ENCODE measurements at regions not wholly inside any gene's neighbourhood (a gene's known extent, or its start where the extent isn't known, plus 50 kb on each side); places are given as distances from the start of the nearest gene placed in this dataset.
"Not testable (repeated sequence)": the region's sequence is repeated elsewhere in the genome, so short reads cannot be mapped to it uniquely, and the experiment has no call there.

DNA sequence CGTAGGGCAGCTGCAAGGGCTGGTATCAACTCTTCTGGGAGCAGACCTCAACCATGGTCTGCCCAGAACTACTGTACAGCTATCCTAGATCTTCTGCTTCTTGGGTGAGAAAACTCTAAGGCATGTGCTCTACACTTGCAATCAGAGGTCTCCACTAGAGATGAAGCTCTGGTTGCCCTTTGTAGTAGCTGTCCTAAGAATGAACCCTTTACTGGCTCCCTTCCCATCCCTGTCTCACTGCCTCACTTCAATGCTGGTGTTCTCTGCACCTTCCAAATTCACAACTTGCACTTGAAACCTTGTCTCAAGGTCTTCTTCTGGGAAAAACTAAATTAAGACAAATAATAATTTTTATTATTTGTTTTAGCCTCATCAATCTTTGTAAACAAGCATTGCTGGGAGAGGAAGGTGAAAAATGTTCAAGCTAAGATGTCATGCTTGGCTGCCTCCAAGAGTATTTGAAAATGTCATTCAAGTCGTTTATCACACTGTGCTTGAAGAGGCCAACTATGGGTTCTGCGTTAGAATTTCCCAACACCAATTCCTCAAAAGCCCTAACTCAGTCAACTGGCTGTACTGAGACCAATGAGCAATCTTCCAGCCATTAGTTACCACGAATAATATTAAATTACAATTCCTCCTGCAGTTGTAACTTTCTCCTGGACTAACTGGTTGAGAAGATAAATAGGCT is 216.9 kb upstream of the ADRA1D start:
- H3K4me3 ChIP-seq (ENCODE audit: low read depth, low read length) = no peak overlapping the region
- no peak for DNase-seq (ENCODE audit: low read depth)
- no peak for TF ChIP-seq CTCF (conservative IDR thresholded peaks at IDR 0.05; ENCODE audit: low read depth, low read length)

DNA sequence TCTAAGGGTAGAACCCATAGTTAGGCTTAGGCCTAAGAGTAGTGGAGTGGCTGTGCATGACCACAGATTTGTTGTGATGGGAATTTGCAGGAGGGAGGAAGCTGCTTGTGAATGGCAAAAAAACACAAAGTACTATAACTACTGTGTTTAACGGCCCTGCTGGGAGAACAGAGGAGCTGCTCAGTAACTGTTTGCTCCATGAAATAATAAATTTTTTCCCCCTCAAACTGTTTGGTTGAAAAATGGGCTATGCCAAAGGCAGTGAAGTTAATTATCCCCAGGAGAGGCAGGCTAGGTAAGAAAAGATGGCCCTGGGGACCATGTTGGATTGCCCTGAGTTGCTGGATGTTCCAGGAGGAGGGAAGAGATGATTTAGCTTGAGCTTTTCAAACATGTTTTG is 216.1 kb upstream of the ADRA1D start:
- no peak for TF ChIP-seq CTCF (conservative IDR thresholded peaks at IDR 0.05; ENCODE audit: low read depth, low read length)
- DNase-seq (ENCODE audit: low read depth) = no peak
- no peak overlapping the region for H3K4me3 ChIP-seq (ENCODE audit: low read depth, low read length)

DNA sequence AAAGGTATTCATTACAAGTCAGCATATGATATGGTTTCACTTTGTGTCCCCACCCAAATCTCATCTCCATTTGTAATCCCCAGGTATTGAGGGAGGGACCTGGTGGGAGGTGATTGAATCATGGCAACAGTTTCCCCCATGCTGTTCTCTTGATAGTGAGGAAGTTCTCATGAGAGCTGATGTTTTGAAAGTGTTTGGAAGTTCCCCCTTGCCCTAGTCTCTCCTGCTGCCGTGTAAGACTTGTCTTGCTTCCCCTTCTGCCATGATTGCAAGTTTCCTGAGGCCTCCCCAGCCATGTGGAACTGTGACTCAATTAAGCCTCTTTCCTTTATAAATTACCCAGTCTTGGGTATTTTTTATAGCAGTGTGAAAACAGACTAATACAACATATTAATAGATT is 213.7 kb upstream of the ADRA1D start:
- H3K4me3 ChIP-seq (ENCODE audit: low read depth, low read length); DNase-seq (ENCODE audit: low read depth): not testable (repeated sequence)

DNA sequence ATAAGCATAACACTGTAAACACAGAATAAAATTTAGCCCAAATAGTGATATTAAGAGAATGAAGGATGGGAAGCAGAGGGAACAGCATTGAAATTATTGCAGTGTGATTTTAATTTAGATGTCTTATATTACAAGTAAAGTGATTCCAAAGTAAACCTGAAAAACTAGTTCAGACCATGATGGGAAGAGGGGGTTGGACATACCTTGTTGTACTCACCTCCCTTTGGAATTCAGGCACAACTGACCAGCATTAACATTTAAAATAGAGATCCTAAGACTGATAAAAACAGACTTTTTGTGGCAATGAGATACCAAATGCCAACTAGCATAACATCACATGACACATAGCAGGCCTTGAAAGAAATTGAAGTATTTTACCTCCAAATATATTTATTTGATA is 210.0 kb upstream of the ADRA1D start:
- no peak overlapping the region for H3K4me3 ChIP-seq (ENCODE audit: low read depth, low read length)
- no peak for TF ChIP-seq CTCF (conservative IDR thresholded peaks at IDR 0.05; ENCODE audit: low read depth, low read length)
- no peak for DNase-seq (ENCODE audit: low read depth)

GRCh38 chr20:4457566-4458543 is 208.8 kb upstream of the ADRA1D start:
- peak; percentile 60 for DNase-seq (ENCODE audit: low read depth)
- no peak overlapping the region for H3K4me3 ChIP-seq (ENCODE audit: low read depth, low read length)
- TF ChIP-seq CTCF (conservative IDR thresholded peaks at IDR 0.05; ENCODE audit: low read depth, low read length) = peak; percentile 6

DNA sequence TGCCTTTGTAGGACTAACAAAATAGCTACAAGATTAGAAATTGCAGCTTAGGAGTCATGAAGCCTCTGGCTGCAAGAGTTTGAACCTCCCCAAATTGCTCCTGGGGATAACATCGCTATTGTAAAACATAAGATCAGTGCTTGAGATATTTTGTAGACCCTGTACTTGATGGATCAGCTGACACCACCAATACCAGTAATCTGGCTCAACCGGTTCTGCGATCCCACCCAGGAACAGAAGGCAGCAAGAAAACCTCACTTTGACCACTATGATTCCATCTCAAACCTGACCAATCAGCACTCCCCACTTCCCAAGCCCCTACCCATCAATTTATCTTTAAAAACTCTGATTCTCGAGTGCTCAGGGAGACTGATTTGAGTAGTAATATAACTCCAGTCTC is 206.9 kb upstream of the ADRA1D start:
- H3K4me3 ChIP-seq (ENCODE audit: low read depth, low read length) = no peak overlapping the region
- TF ChIP-seq CTCF (conservative IDR thresholded peaks at IDR 0.05; ENCODE audit: low read depth, low read length) = no peak
- DNase-seq (ENCODE audit: low read depth) = no peak

- DNase-seq (ENCODE audit: low read depth) = no peak
- no peak overlapping the region for H3K4me3 ChIP-seq (ENCODE audit: low read depth, low read length)
- no peak for TF ChIP-seq CTCF (conservative IDR thresholded peaks at IDR 0.05; ENCODE audit: low read depth, low read length)
Observed at GRCh38 chr20:4455301-4455701, 206.2 kb upstream of the ADRA1D start.
